Thyroid gland (tissue), 4 donors: ENCODE measurements at regions not wholly inside any gene's neighbourhood (a gene's known extent, or its start where the extent isn't known, plus 50 kb on each side); places are given as distances from the start of the nearest gene placed in this dataset.

Experiments
- DNase-seq, 2 donors: peaks; one replicate each; pipeline ENCODE4 v3.0.0-alpha.2; 2019
- H3K27ac ChIP-seq, 3 donors: fragments of 200-600 bp; sonication (generic); 1 replicate in 2 of 3; 2 replicates in 1 of 3; pipeline ENCODE4 v1.5.1; 2016 to 2019; ENCODE audit warnings: mild to moderate bottlenecking in 1 of 3, moderate library complexity in 1 of 3
- H3K27me3 ChIP-seq: fragments of 200-600 bp; sonication (generic); one replicate; pipeline ENCODE4 v1.5.1; 2019
- H3K36me3 ChIP-seq, 2 donors: fragments of 200-600 bp; sonication (generic); one replicate each; pipeline ENCODE4 v1.5.1; 2016 to 2019
- H3K4me1 ChIP-seq, 2 donors: fragments of 200-600 bp; sonication (generic); one replicate each; pipeline ENCODE4 v1.5.1; 2017 to 2019
- H3K4me3 ChIP-seq, 3 donors: fragments of 200-600 bp; sonication (generic); replicated peaks in 1 of 3; 1 replicate in 2 of 3; 2 replicates in 1 of 3; pipeline ENCODE4 v1.5.1; 2016; ENCODE audit warnings: mild to moderate bottlenecking in 1 of 3
- H3K9me3 ChIP-seq: fragments of 200-600 bp; sonication (generic); one replicate; pipeline ENCODE4 v1.5.1; 2017
- POLR2A ChIP-seq, 2 donors: fragments of 450-650 bp; IDR thresholded peaks; one replicate each; pipeline ENCODE4 v1.6.1; 2017; ENCODE audit warnings: antibody characterized with exemption in 2 of 2, mild to moderate bottlenecking in 2 of 2, moderate library complexity in 1 of 2
- WGBS, 2 donors: methylation state at CpG; one replicate each; pipeline ENCODE4 v1.1.5; 2017; 5-methylcytosine and 5-hydroxymethylcytosine counted together
- intact Hi-C: fragments of 100-400 bp; cut with DNase I; formaldehyde crosslinking; loops from one replicate; pipeline ENCODE4 v1.15.1; 2023
- TF ChIP-seq, protein P1 (sequence below), 6 experiments: fragments of 200-600 bp in 3 of 6; fragments of 450-650 bp in 3 of 6; sonication (generic) in 3 of 6; IDR thresholded peaks; one replicate each; pipeline ENCODE4 v1.5.1; 2016 to 2019; ENCODE audit warnings: antibody characterized with exemption in 6 of 6, mild to moderate bottlenecking in 2 of 6, inconsistent platforms in 1 of 6, moderate library complexity in 1 of 6

DNA sequence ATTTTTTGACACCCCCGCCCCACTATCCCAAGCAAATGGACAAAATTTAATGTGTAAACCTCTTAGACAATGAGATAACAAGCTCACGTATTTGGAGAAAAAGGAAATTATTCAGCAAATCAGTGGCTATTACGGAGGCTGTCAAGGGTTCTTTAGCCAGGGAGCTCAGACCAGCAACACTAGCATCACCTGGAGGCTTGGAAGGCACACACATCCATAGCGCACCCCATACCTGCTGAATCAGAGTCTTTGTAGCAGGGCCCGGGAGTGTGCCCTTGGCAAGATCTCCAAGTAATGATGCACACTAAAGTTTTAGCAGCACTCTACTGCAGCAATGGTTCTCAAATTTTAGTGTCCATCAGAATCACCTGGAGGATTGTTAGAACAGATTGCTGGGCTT is 223.2 kb upstream of the BTBD3 start:
- intact Hi-C loops: no loop called here
- Histone ChIP-seq H3K9me3 (no peaks in the 10 kb centered on the region), H3K4me3 (no peak overlapping the region), H3K4me1 (peaks cover 5% of the 10 kb centered on the region in 2 donors), H3K27me3 (no peaks in the 10 kb centered on the region), H3K36me3 (no peaks in the 10 kb centered on the region), H3K27ac (no peak overlapping the region)
- WGBS, 2 donors: 94 to 96% methylated on average over 5 of the region's 5 CpGs
- TF ChIP-seq, protein P1, sequence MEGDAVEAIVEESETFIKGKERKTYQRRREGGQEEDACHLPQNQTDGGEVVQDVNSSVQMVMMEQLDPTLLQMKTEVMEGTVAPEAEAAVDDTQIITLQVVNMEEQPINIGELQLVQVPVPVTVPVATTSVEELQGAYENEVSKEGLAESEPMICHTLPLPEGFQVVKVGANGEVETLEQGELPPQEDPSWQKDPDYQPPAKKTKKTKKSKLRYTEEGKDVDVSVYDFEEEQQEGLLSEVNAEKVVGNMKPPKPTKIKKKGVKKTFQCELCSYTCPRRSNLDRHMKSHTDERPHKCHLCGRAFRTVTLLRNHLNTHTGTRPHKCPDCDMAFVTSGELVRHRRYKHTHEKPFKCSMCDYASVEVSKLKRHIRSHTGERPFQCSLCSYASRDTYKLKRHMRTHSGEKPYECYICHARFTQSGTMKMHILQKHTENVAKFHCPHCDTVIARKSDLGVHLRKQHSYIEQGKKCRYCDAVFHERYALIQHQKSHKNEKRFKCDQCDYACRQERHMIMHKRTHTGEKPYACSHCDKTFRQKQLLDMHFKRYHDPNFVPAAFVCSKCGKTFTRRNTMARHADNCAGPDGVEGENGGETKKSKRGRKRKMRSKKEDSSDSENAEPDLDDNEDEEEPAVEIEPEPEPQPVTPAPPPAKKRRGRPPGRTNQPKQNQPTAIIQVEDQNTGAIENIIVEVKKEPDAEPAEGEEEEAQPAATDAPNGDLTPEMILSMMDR (IDR thresholded peaks at IDR 0.05): no peak
- TF ChIP-seq POLR2A (IDR thresholded peaks at IDR 0.05): no peak
- no peak for DNase-seq

- no peak for DNase-seq
- Histone ChIP-seq H3K4me3 (no peak overlapping the region), H3K27ac (no peak overlapping the region), H3K9me3 (no peaks in the 10 kb centered on the region), H3K4me1 (peaks cover 5% of the 10 kb centered on the region in 2 donors), H3K27me3 (no peaks in the 10 kb centered on the region), H3K36me3 (no peaks in the 10 kb centered on the region)
- intact Hi-C loops: no loop called here
- WGBS, 2 donors: 71 to 81% methylated on average over 3 of the region's 3 CpGs
- TF ChIP-seq POLR2A (IDR thresholded peaks at IDR 0.05): no peak
- TF ChIP-seq, protein P1 (IDR thresholded peaks at IDR 0.05): no peak
These were observed 220.6 kb upstream of the BTBD3 start for GRCh38 chr20:11697055-11697454.

- Histone ChIP-seq H3K36me3 (no peaks in the 10 kb centered on the region), H3K27me3 (no peaks in the 10 kb centered on the region), H3K4me1 (peaks cover 1 to 2% of the 10 kb centered on the region in 2 donors), H3K9me3 (no peaks in the 10 kb centered on the region), H3K27ac (no peak overlapping the region), H3K4me3 (no peak overlapping the region)
- DNase-seq: no peak
- 83 to 93% methylated on average over 1 of the region's 1 CpG for WGBS, 2 donors
- TF ChIP-seq, protein P1 (IDR thresholded peaks at IDR 0.05): no peak
- TF ChIP-seq POLR2A (IDR thresholded peaks at IDR 0.05): no peak
- intact Hi-C loops: no loop called here
These were observed 220.0 kb upstream of the BTBD3 start for GRCh38 chr20:11697646-11698045.

- H3K4me1 ChIP-seq: no peaks in the 10 kb centered on the region
- intact Hi-C loops: no loop called here
- H3K27me3 ChIP-seq: no peaks in the 10 kb centered on the region
- no peak for DNase-seq
- no peaks in the 10 kb centered on the region for H3K36me3 ChIP-seq
- H3K9me3 ChIP-seq: no peaks in the 10 kb centered on the region
- no peak overlapping the region for H3K4me3 ChIP-seq
- H3K27ac ChIP-seq: no peak overlapping the region
- no peak for TF ChIP-seq POLR2A (IDR thresholded peaks at IDR 0.05)
- TF ChIP-seq, protein P1 (IDR thresholded peaks at IDR 0.05): no peak
These were observed 219.6 kb upstream of the BTBD3 start for GRCh38 chr20:11698124-11698523.

DNA sequence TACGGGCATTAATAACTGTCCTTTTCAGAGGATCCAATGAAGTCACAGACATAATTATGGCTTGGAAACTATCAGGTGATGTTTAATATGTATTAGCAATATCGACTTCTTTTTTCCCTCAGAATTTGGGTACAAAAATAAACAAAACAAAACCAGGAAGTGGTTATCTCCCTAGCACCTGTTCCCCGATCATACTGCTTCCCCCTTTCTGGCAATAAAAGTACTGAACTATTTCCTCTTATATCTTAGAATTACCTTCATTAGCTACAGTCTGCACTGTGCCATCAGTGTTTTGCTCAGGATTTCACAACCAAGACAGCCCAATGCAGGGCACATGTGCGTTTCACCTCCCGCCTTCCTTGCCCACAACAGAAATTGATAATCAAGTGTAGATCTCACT is 216.9 kb upstream of the BTBD3 start:
- no peak overlapping the region for H3K27ac ChIP-seq
- H3K4me3 ChIP-seq: no peak overlapping the region
- no peaks in the 10 kb centered on the region for H3K4me1 ChIP-seq
- 76 to 89% methylated on average over 5 of the region's 5 CpGs for WGBS, 2 donors
- no peaks in the 10 kb centered on the region for H3K27me3 ChIP-seq
- intact Hi-C loops: no loop called here
- no peaks in the 10 kb centered on the region for H3K9me3 ChIP-seq
- no peak for DNase-seq
- TF ChIP-seq, protein P1 (IDR thresholded peaks at IDR 0.05): no peak
- TF ChIP-seq POLR2A (IDR thresholded peaks at IDR 0.05): no peak
- no peaks in the 10 kb centered on the region for H3K36me3 ChIP-seq
